HepG2 (cell line): ENCODE measurements at regions not wholly inside any gene's neighbourhood (a gene's known extent, or its start where the extent isn't known, plus 50 kb on each side); places are given as distances from the start of the nearest gene placed in this dataset.

ENCODE experiments used
- ATAC-seq: fragments of 200-7000 bp; cut with Tn5 transposase; 3 replicates; pipeline ENCODE4 v1.9.1; 2020; ENCODE audit warnings: mild to moderate bottlenecking, moderate library complexity
- BruUV-seq: library from RNA; stranded (reverse); fragments of 400-500 nt; replicated peaks from 2 replicates; lab custom pipeline; 2021; lab: Mats Ljungman, UMichigan
- CTCF ChIA-PET: fragments of 300-600 bp; formaldehyde crosslinking; extraction: SDS; loops from one replicate; lab custom pipeline; 2021; ENCODE audit warnings: low total read pairs, inconsistent platforms, low intra/inter-chr PET ratio; lab: Yijun Ruan, JAX
- POLR2A ChIA-PET: fragments of 350-600 bp; sonication (Branson Sonifier 250); formaldehyde crosslinking; loops from one replicate; lab custom pipeline; 2020; ENCODE audit warnings: antibody characterized with exemption, inconsistent platforms; lab: Yijun Ruan, JAX
- DNase-seq: peaks from one replicate; pipeline ENCODE4 v3.0.0-alpha.2; 2015; ENCODE audit warnings: low spot score
- FAIRE-seq: peaks from 3 replicates; lab custom pipeline; 2011; peaks lifted over from hg19 to GRCh38; lab: Jason Lieb, UNC
- H2AFZ ChIP-seq: one replicate; pipeline ENCODE4 v1.6.1; 2011; ENCODE audit warnings: low read length, inconsistent platforms
- H3K27ac ChIP-seq: fragments of 300-600 bp; 3 replicates; pipeline ENCODE4 v1.8.0; 2011; ENCODE audit warnings: mixed run types, mild to moderate bottlenecking, mixed read lengths, low read length, inconsistent platforms; ENCODE audit not compliant: insufficient read depth; ENCODE audit errors: extremely low read length
- H3K27me3 ChIP-seq, 2 experiments: fragments of 200-600 bp in 1 of 2; 2 replicates in 1 of 2; 3 replicates in 1 of 2; pipeline versions ENCODE4 v1.6.0 to v1.8.0; 2011; ENCODE audit warnings: low read length in 2 of 2, mild to moderate bottlenecking in 2 of 2, moderate library complexity in 2 of 2, inconsistent platforms in 1 of 2; ENCODE audit not compliant: insufficient read depth in 2 of 2, control insufficient read depth in 1 of 2
- H3K36me3 ChIP-seq, 2 experiments: fragments of 200-600 bp in 1 of 2; replicated peaks in 1 of 2; 2 replicates in 1 of 2; 3 replicates in 1 of 2; pipeline versions ENCODE4 v1.5.1 to v1.8.0; 2011; ENCODE audit warnings: low read length in 2 of 2, inconsistent platforms in 1 of 2; ENCODE audit not compliant: insufficient read depth in 2 of 2, control insufficient read depth in 1 of 2
- H3K4me1 ChIP-seq: 2 replicates; pipeline ENCODE4 v1.5.1; 2012; ENCODE audit warnings: low read length, inconsistent platforms; ENCODE audit not compliant: insufficient read depth
- H3K4me2 ChIP-seq: 2 replicates; pipeline ENCODE4 v1.6.0; 2011; ENCODE audit warnings: low read depth, low read length, inconsistent platforms
- H3K4me3 ChIP-seq, 3 experiments: fragments of 200-600 bp in 1 of 3; sonication (generic), shearing (Covaris generic) in 1 of 3; replicated peaks in 1 of 3; 2 replicates each; pipeline ENCODE4 v1.5.1; 2011 to 2016; ENCODE audit warnings: low read length in 3 of 3, inconsistent platforms in 2 of 3, low read depth in 2 of 3, mild to moderate bottlenecking in 2 of 3, control low read depth in 1 of 3, mixed read lengths in 1 of 3; ENCODE audit not compliant: insufficient read depth in 1 of 3
- H3K79me2 ChIP-seq: one replicate; pipeline ENCODE4 v1.6.1; 2011; ENCODE audit warnings: low read length, inconsistent platforms; ENCODE audit not compliant: insufficient read depth
- H3K9ac ChIP-seq: 2 replicates; pipeline ENCODE4 v1.6.0; 2011; ENCODE audit warnings: mild to moderate bottlenecking, low read depth, low read length, inconsistent platforms; ENCODE audit not compliant: insufficient read depth
- H3K9me3 ChIP-seq: 2 replicates; pipeline ENCODE4 v1.5.1; 2012; ENCODE audit warnings: mild to moderate bottlenecking, low read length
- H4K20me1 ChIP-seq: 2 replicates; pipeline ENCODE4 v1.6.0; 2011; ENCODE audit warnings: inconsistent platforms, mild to moderate bottlenecking, low read length, moderate library complexity; ENCODE audit not compliant: insufficient read depth
- ARID2 ChIP-seq: sonication (generic); formaldehyde crosslinking; IDR thresholded peaks from 2 replicates; pipeline ENCODE4 v1.8.1; 2022; ENCODE audit warnings: mild to moderate bottlenecking, missing genetic modification reagents, borderline replicate concordance
- DPF2 ChIP-seq: sonication (generic); formaldehyde crosslinking; IDR thresholded peaks from 2 replicates; pipeline ENCODE4 v1.4.0; 2020; ENCODE audit warnings: mild to moderate bottlenecking, low read depth, missing genetic modification reagents, borderline replicate concordance
- MED1 ChIP-seq: sonication (generic); formaldehyde crosslinking; IDR thresholded peaks from 2 replicates; pipeline ENCODE4 v1.4.0; 2020; ENCODE audit warnings: missing genetic modification reagents
- NFKB2 ChIP-seq: sonication (generic); formaldehyde crosslinking; IDR thresholded peaks from 2 replicates; pipeline ENCODE4 v1.4.0; 2020; ENCODE audit warnings: missing genetic modification reagents, borderline replicate concordance
- NFYC ChIP-seq: IDR thresholded peaks from 2 replicates; pipeline ENCODE4 v1.6.1; 2016; ENCODE audit warnings: missing genetic modification reagents, missing compliant biosample characterization
- ZNF549 ChIP-seq: sonication (generic); formaldehyde crosslinking; IDR thresholded peaks from 2 replicates; pipeline ENCODE4 v1.5.0; 2020; ENCODE audit warnings: missing genetic modification reagents
- WGBS: methylation state at CpG from one replicate; pipeline ENCODE4 v1.1.6; 2017; ENCODE audit warnings: low lambda C conversion rate; 5-methylcytosine and 5-hydroxymethylcytosine counted together
- in situ Hi-C: cut with HindIII; loops from 2 replicates; pipeline ENCODE4 v1.10.0; 2017; ENCODE audit warnings: low pct_unique_long_range_greater_than_20kb; ENCODE audit not compliant: extremely low pct_ligation_motif_present
- intact Hi-C: fragments of 100-400 bp; cut with micrococcal nuclease; formaldehyde crosslinking; loops from one replicate; pipeline ENCODE4 v1.10.0; 2022; ENCODE audit not compliant: unreplicated experiment
- TF ChIP-seq, protein P1 (sequence below): sonication (generic); formaldehyde crosslinking; IDR thresholded peaks from 2 replicates; pipeline ENCODE4 v1.4.0; 2020; ENCODE audit warnings: mild to moderate bottlenecking, missing genetic modification reagents

- in situ Hi-C loops = no loop called here
- no peak for ATAC-seq
- no peaks in the 10 kb centered on the region for H3K9me3 ChIP-seq
- POLR2A ChIA-PET = no interaction called here
- H3K27ac ChIP-seq = no peak overlapping the region
- CTCF ChIA-PET = no interaction called here
- no peak overlapping the region for H2AFZ ChIP-seq
- H3K79me2 ChIP-seq = no peaks in the 10 kb centered on the region
- DNase-seq = no peak
- no peak overlapping the region for H3K4me3 ChIP-seq
- H3K36me3 ChIP-seq = no peaks in the 10 kb centered on the region
- no peaks in the 10 kb centered on the region for H3K27me3 ChIP-seq
- H3K9ac ChIP-seq = no peak overlapping the region
- intact Hi-C loops = no loop called here
- no peaks in the 10 kb centered on the region for H3K4me1 ChIP-seq
- no TSS peak for BruUV-seq
- TF ChIP-seq, protein P1, sequence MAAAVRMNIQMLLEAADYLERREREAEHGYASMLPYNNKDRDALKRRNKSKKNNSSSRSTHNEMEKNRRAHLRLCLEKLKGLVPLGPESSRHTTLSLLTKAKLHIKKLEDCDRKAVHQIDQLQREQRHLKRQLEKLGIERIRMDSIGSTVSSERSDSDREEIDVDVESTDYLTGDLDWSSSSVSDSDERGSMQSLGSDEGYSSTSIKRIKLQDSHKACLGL (CRISPR knock-in tag) = no peak
- TF ChIP-seq NFKB2 (CRISPR knock-in tag) (no peak), ZNF549 (no peak), ARID2 (CRISPR knock-in tag) (no peak)
- 71% methylated on average over 4 of the region's 4 CpGs for WGBS
- no peak for FAIRE-seq
- no peaks in the 10 kb centered on the region for H4K20me1 ChIP-seq
- no peak overlapping the region for H3K4me2 ChIP-seq
Measured at GRCh38 chr4:138859254-138859653, 156.3 kb upstream of the NOCT start.

- H3K9ac ChIP-seq = no peak overlapping the region
- CTCF ChIA-PET = no interaction called here
- H3K27me3 ChIP-seq = no peaks in the 10 kb centered on the region
- H3K36me3 ChIP-seq = no peaks in the 10 kb centered on the region
- no peaks in the 10 kb centered on the region for H3K9me3 ChIP-seq
- ATAC-seq (no peak), DNase-seq (no peak), FAIRE-seq (no peak)
- POLR2A ChIA-PET = no interaction called here
- BruUV-seq = no TSS peak
- no peaks in the 10 kb centered on the region for H3K4me1 ChIP-seq
- H3K4me3 ChIP-seq = no peak overlapping the region
- TF ChIP-seq NFYC (CRISPR knock-in tag) (no peak), MED1 (CRISPR knock-in tag) (no peak), DPF2 (CRISPR knock-in tag) (no peak)
- H3K4me2 ChIP-seq = no peak overlapping the region
- H4K20me1 ChIP-seq = no peaks in the 10 kb centered on the region
- no peak overlapping the region for H2AFZ ChIP-seq
- H3K79me2 ChIP-seq = no peaks in the 10 kb centered on the region
- in situ Hi-C loops (no loop called here), intact Hi-C loops (no loop called here)
- H3K27ac ChIP-seq = no peak overlapping the region
Measured at GRCh38 chr4:138858419-138858818, 157.2 kb upstream of the NOCT start.
